SK-N-SH treated with all-trans-retinoic acid at 6 μM for 48 hours (cell line): ENCODE measurements at regions not wholly inside any gene's neighbourhood (a gene's known extent, or its start where the extent isn't known, plus 50 kb on each side); places are given as distances from the start of the nearest gene placed in this dataset.

Experiments
- ARNTL ChIP-seq: fragments of 450-650 bp; formaldehyde crosslinking; IDR thresholded peaks from 2 replicates; pipeline ENCODE4 v1.5.0; 2020; ENCODE audit warnings: low read depth, mild to moderate bottlenecking, moderate library complexity, borderline replicate concordance
- PATZ1 ChIP-seq: fragments of 250-450 bp; sonication (Bioruptor Pico); IDR thresholded peaks from 2 replicates; pipeline ENCODE4 v1.8.0; 2020; ENCODE audit warnings: mild to moderate bottlenecking, moderate library complexity, borderline replicate concordance

DNA sequence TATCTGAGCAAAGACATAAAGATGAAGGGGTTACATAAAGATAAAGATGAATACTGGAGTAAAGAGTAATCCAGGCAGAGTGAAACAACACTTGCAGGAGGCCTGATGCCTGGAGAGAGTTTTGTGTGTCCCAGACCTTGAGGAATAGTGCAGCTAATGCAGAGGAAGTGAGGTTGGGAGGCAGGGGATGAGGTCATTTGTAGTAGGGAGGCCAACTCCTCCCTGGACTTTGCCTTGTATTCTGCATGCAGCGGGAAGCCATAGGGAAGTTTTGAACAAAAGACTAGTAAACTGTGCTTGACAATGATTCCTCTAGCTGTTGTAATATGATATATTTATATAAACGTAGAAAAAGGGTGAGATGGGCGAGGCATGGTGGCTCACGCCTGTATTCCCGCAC lies 356.6 kb downstream of the KCNJ2 start:
- TF ChIP-seq ARNTL: no peak
- TF ChIP-seq PATZ1 (CRISPR knock-in tag): no peak
